ENCODE measurements at regions not wholly inside any gene's neighbourhood (a gene's known extent, or its start where the extent isn't known, plus 50 kb on each side); places are given as distances from the start of the nearest gene placed in this dataset.
"Not testable (repeated sequence)": the region's sequence is repeated elsewhere in the genome, so short reads cannot be mapped to it uniquely, and the experiment has no call there.

DNA sequence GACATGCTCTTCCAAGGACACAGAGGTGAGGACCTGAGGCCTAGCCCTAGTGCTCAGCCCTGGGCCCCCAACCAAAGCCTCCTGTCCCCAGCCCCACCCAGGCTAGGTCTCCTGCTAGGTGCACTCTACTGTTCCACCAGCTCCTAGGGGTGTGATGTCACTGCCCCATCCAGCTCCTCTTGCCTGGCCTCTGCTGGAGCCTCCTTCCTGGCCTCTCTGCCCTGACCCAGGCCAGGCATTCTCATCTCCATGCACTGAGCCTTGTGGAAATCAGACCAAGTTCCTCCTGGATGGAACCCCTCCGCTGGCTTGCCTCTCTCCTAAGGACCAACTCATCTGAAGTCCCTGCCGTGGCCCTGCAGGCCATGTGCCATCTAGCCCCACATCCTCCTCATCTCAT is 156.8 kb downstream of the INHBB start:
- no peak for DNase-seq

GRCh38 chr2:120503206-120503792 is 157.4 kb downstream of the INHBB start:
- DNase-seq: no peak

DNA sequence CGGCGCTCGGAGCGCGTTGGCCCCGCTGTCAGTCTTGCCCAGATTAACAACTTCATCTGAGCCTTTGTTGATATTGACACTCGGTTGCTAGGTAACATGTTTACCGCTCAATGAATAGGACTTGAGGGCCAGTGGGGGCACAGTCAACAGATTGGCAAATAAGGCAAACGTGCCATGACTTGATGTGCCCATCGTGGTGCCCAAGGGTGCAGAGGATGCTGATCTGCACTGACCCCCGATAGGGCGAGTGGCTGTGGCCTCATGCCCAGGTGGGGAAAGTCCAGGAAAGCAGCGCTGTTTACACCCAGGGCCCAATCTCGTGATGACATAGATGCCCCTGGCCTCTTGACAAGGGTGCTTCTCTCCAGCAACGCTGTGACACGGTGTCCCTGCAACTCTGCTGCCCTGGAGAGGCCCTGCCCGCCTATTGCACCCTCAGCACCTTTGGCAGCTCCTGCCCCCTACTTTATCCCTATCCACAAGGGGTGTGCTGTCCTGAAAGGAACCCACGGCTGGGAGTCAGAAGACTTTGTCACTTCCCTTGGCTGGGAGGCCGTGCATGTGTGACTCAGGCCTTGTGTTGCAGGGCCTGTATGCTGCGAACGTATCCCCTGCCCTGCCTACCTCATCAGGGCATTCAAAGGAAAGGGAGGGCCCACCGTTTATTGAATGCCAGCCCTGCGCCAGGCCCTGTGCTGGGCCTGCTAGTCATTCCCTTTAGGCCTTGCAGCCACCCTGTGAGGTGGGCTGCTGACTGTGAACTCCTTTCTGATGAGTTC is 158.0 kb downstream of the INHBB start:
- DNase-seq: no peak

DNA sequence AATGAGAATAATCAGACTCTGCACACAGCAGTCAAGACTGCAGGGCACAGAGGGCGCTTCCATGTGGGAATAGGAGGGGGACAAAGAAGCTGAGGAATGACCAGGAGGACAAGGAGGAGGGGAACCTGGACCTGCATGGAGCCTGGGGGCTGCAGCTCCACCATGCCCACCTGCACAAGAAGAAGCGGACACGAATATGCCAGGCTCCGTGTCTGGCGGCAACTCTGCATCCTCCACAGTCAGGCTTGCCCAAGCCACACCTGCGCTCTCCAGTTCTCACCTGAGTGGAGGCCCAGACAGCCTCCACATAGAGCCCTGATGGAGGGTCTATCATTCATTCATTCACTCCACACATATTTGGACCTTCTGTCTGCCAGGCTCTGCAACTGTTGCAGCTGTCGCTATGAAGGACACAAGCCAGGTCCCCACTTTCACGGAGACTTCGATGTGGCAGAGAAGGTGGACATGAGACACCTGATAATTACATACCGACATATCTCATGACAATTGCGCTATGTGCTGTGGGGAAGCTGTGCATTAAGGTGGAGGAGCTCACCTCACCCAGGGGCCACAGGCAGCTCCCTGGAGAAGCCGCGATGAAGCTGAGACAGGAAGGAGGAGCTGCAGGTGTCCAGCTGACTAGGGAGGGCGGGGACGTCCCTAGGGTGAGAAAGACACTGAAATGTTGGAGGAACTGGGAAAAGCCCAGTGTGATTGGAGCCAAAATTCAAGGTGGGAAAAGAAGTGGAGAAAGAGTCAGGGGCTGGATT is 159.2 kb downstream of the INHBB start:
- no peak for DNase-seq

DNA sequence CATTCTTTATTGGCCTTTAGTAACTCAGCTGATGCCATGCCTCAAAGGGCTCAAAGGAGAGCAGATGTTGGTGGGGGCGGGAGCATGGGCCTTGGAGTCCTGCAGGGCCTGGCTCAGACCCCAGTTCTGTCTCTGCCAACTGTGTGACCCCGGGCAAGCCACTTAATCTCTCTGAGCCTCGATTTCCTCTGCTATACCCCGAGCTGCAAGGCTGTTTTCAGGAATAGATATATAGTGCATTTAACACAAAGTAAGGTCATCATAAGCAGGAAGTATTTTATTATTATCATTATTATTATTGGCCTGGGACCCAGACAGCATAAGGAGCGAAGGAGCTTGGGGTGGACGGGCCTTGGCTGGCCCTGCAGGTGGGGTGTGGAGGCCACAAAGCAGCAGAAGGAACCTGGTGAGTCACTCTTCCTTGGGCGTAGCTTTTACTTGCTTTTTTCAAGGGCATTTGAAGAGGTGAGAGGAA is 162.7 kb downstream of the INHBB start:
- no peak for DNase-seq

- no peak for DNase-seq
These were observed 163.4 kb downstream of the INHBB start for GRCh38 chr2:120509213-120509815.

DNA sequence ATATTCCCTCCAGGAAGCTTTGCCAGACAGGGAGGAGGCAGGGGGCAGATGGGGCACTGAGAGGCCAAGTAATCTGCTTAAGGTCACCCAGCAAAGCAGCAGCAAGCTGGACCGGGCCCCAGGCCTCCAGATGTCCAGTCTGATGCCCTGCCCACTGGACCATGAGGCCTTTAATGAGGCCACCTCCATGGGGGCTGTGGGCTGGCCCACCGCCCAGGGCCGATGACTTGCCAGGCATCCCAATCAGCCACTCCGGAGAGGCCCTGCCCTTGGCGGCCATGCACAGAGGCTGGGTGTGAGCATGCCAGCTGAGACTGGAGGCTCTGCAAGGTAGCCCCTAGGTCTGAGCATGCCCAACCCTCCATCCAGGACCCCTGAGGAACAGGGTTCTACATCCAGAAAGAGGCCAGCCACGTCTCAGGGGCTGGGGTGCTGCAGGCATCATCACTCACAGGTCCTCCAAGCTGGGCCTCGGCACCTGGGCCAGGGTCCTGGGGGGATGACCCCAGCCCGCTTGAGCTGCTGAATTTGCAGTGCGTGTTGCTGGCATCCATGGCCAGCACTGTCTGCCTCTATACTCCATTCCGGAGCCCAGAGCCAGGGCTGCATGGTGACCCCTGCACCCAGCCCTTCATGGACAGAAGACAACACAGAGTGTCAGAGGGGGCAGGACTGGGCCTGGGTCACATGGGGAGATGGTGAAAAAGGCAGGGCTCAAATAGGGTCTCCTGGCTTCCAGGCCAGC is 164.2 kb downstream of the INHBB start:
- no peak for DNase-seq

- DNase-seq: no peak
These were observed 164.9 kb downstream of the INHBB start for GRCh38 chr2:120510751-120511395.

GRCh38 chr2:120511536-120511935 is 165.6 kb downstream of the INHBB start:
- DNase-seq: peak in 1 of 2 experiments; percentile 30

GRCh38 chr2:120511947-120512710 is 166.2 kb downstream of the INHBB start:
- no peak for DNase-seq

DNA sequence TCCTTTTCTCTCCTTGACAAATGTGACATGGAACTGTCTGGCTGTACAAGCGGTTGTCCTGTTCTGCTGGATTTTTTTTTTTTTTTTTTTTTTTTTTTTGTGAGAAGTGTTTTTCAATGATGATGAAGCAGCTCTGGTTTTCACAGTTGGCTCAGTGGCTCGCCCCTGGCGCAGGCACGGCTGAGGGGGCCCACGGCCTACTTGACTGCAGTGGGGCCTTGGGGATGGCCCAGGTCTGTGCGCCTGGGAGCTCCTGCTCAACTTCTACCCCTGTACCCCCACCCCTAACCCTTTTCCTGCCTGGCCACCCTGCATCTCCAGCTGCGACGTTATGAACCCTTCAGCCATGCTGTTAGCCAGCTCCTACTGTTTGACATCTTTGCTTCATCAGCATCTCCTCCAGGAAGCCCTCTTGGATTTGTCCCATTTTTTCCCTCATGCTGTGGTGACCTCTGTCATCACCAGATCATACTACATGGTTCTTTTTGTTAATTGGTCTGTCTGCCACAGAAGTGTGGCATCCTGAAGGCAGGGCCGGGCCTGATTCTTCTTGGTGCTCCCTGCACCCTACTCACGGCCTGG is 167.9 kb downstream of the INHBB start:
- no peak for DNase-seq

DNA sequence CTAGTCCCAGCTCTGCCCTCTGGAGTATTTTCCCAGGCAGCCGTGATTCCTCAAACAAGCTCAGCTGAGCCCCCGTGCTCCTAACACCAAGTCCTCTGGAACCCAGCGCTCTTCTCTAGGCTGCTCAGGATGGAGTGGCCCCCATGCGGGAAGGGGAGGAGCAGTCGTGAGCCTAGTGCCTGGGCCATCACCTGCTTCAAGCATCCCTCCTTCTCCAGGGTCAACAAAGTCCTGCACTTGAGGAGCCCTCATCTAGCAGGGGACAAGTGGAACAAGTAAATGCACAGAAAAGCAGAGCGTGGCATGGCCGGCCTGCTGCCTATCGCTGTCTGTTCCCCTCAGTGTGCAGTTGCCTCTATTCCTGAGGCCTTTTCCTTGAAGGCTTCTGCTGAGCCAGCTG is 168.6 kb downstream of the INHBB start:
- no peak for DNase-seq

- not testable (repeated sequence) for DNase-seq
These were observed 169.3 kb downstream of the INHBB start for GRCh38 chr2:120515066-120515758.

- DNase-seq: no peak
These were observed 170.1 kb downstream of the INHBB start for GRCh38 chr2:120515759-120516678.

- no peak for DNase-seq
These were observed 170.9 kb downstream of the INHBB start for GRCh38 chr2:120516679-120517314.

DNA sequence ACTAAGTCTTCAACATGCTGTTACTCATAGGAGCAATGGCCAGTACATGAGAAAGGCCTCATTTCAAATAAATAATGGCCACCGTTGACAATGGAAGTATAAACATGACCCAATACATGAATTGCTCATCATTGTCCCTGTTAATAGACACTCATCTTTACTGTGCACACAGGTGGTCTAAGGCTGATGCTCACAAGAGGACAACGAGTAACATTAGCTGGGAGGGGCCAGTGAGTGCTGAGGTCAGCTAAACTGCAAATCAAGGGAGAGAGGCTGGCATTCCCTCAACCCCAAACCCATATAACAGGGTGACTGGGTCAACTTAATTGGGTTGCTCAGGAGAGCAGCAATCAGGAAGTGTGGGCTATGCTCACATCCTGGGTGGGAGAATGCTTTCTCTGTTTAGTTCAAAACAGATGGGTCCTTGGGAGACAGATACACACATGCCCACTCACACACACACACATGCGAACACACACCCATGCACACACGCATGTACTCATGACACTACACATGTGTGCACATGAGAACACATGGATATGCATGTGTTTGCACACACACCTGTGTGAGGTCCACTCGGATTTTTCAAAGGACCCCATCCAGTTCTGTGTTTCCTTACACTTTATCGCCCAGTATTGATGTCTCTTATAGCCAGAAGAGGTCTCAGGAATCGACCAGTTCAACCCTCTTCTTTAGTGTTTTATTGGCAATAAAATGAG is 172.0 kb downstream of the INHBB start:
- no peak for DNase-seq

- no peak for DNase-seq
These were observed 172.9 kb downstream of the INHBB start for GRCh38 chr2:120518819-120519218.

GRCh38 chr2:120519469-120519868 is 173.5 kb downstream of the INHBB start:
- no peak for DNase-seq
